ENCODE measurements at regions not wholly inside any gene's neighbourhood (a gene's known extent, or its start where the extent isn't known, plus 50 kb on each side); places are given as distances from the start of the nearest gene placed in this dataset.

DNA sequence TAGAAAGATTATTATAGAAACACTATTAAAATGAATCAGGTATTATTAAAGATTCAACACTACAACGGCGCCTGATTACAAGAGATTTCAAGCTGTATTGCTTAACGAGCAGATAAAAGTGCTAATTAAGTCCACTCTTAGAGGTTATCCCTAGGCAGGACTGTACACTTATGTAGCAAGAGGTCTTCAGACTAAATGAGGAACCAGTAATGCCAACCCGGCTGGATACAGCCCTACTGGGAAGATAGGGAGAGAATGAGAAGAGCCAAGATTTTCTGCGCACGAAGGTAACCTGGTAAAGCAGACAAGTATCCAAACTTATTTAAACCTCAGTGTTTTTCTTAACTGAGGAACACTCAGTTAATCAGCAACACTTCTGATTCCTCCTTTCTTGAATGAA lies 115.7 kb upstream of the HIVEP3 start:
- no peak for DNase-seq (ENCODE audit: low read depth)

DNA sequence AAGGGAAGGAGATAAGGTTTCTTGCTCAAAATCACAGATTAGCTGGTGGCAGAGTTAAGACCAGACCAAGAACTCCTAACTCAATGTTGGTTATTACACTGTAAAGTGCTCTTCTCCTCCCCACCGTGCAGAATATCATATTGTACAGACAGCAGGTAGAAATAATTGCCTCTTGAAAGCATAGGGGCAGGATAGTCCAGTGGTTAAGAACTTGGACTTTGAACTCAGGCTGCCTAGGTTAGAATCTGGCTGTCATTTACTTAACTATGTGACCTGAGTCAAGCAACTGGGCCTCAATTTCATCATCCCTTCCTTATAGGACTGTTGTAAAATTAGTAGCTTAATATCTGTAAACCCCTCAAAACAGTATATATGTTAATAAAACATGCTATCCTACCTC lies 114.9 kb upstream of the HIVEP3 start:
- DNase-seq (ENCODE audit: low read depth), result no peak

- DNase-seq (ENCODE audit: low read depth), result no peak
Observed at GRCh38 chr1:42017730-42018129, 99.0 kb upstream of the HIVEP3 start.

DNA sequence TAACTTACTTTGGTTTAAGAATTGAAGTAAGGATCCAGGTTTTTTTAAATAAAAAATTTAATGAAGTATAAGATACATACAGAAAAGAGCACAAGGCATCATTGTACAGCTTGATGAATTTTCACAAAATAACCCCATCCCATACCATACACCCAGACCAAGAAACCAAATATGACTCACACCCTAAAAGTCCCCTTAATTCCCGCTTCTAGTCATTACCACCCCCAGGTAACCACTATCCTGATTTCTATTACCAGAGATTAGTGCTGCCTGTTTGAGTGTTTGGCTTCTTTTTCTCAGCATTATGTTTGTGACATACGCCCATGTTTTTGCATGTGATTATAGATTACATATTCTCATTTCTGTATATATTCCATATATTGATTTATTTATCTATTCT lies 98.5 kb upstream of the HIVEP3 start:
- DNase-seq (ENCODE audit: low read depth), result no peak

GRCh38 chr1:42014823-42015222 lies 96.1 kb upstream of the HIVEP3 start:
- no peak for DNase-seq (ENCODE audit: low read depth)

DNA sequence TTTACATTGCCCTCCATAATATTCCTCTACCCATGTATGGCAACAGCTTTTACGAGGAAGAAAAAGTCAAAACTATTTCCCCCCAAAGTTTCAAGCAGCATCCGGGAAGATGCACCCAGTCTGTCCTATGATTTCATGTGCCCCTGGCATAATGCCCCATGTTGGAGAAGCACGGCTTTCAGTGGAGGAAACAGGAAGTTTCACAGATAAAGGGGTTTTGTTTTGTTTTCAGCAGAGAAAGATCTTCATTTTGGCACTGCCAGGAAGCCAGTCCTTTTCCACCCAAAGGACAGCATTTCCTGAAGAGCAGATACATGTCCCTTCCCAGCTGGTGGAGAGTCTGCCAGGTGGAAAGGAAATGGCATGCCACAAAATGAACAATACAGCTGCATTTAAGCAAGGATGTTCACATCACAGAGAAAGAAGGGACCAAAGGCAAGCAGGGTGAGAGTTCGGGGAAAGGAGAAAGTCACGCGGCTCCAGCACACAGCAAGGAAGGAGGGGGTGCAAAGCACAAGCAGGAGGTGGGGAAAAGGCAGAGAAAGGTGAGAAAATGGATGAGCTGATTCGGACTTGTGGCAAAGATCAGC lies 95.3 kb upstream of the HIVEP3 start:
- no peak for DNase-seq (ENCODE audit: low read depth)

- DNase-seq (ENCODE audit: low read depth), result no peak
Observed at GRCh38 chr1:42012852-42013251, 94.1 kb upstream of the HIVEP3 start.

DNA sequence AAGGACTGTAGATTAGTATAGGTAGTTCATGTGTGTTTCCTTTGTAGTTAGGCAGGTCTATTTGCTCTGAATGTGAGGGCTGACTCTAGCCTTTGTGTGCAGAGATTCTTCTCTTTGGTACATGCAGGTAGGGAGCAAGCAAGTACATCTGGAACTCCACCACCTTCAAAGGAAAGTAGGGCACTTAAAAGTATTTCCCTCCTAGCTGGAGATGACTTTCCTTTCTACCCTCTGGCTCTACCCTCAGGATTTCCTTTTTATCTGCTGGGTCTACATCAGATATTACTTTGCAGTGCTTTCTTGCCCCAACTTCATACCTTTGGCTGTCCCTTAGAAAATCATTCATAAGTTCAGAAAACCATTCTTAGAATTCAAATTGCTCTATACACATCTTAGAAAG lies 91.7 kb upstream of the HIVEP3 start:
- DNase-seq (ENCODE audit: low read depth), result no peak

- no peak for DNase-seq (ENCODE audit: low read depth)
Observed at GRCh38 chr1:42008264-42008663, 89.5 kb upstream of the HIVEP3 start.

- DNase-seq (ENCODE audit: low read depth), result no peak
Observed at GRCh38 chr1:42006836-42007235, 88.1 kb upstream of the HIVEP3 start.

DNA sequence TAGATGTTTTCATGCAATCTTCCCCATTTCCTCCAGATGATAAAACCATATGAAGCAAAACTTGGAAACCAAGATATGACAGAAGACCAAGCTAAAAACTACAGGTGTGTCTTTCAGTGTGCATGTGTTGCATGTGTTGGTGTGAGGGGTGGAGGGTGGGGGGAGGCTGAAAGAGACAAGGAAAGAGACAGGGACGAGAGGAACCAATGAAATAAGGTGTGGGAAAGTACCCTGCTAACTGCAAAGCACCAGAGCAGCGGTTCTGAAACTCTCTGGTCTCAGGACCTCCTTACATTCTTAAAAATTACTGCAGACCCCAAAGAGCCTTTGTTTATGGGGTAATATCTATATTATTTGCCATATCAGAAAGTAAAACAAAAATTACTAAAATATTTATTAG lies 87.4 kb upstream of the HIVEP3 start:
- DNase-seq (ENCODE audit: low read depth), result no peak

GRCh38 chr1:42005530-42005929 lies 86.8 kb upstream of the HIVEP3 start:
- DNase-seq (ENCODE audit: low read depth), result no peak

GRCh38 chr1:42004860-42005259 lies 86.1 kb upstream of the HIVEP3 start:
- DNase-seq (ENCODE audit: low read depth), result no peak

GRCh38 chr1:42004322-42004721 lies 85.6 kb upstream of the HIVEP3 start:
- no peak for DNase-seq (ENCODE audit: low read depth)

DNA sequence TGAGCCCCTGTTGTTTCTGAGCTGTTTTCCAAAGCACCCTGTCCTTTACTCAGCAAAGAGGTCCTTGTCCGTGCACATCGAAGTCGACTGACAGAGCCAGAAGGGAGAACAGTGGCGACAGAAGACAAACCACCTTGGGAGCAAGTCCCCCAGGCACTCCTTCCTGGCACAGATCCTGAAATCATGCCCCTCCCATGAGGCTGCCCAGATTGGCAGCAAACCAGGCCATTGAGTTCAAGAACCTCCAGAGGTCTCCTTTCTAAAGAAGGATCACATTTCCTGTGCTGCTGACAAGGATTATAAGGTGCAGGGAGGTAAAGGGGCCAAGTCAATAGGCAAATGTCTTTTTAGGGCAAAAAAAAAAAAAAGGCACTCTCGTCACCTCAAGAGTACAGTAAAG lies 84.7 kb upstream of the HIVEP3 start:
- DNase-seq (ENCODE audit: low read depth), result no peak

- no peak for DNase-seq (ENCODE audit: low read depth)
Observed at GRCh38 chr1:42002220-42002619, 83.5 kb upstream of the HIVEP3 start.

- DNase-seq (ENCODE audit: low read depth), result no peak
Observed at GRCh38 chr1:42000766-42001165, 82.0 kb upstream of the HIVEP3 start.

DNA sequence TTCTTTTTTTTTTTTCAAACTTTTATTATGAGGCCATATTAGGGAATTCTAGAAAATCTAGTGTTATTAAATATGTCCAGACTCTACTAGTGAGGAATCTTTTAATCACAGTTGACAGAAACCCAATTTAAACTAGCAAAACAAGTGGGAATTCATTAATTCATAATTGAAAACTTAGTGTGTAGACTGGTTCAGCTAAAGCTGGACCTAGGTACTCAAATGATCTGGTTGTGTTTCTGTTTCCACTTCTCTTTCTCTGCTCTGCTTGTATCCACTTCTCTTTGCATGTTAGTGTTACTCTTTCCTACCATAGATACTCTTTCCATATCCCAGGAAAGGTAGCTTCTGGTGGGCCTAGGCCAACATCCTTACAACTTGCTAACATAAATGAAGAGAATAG lies 81.2 kb upstream of the HIVEP3 start:
- DNase-seq (ENCODE audit: low read depth), result no peak

GRCh38 chr1:41998250-41998649 lies 79.5 kb upstream of the HIVEP3 start:
- no peak for DNase-seq (ENCODE audit: low read depth)

- no peak for DNase-seq (ENCODE audit: low read depth)
Observed at GRCh38 chr1:41997153-41997552, 78.4 kb upstream of the HIVEP3 start.

GRCh38 chr1:41995441-41996130 lies 76.9 kb upstream of the HIVEP3 start:
- DNase-seq (ENCODE audit: low read depth), result no peak

DNA sequence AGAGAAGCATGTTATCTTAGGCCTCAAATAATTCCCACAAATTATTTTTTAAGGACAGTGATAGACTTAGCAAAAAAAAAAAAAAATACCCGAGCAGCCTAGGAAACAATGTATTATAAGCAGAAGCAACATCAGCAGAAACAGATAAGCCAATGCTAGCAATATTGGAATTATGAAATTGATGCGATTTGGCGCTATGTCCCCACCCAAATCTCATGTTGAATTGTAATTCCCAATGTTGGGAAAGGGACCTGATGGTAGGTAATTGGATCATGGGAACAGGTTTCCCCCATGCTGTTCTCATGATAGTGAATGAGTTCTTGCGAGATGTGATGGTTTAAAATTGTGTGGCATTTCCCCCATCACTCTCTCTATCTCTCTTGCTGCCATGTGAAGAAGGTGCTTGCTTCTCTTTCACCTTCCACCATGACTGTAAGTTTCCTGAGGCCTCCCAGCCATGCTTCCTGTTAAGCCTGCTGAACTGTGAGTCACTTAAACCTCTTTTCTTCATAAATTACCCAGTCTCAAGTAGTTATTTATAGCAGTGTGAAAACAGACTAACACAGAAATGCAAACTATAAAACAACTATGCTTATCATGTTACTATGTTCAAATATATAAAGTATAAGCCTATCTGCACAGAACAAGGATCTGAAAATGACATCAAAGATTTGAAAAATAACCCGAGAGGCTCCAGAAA lies 75.6 kb upstream of the HIVEP3 start:
- DNase-seq (ENCODE audit: low read depth), result no peak

- DNase-seq (ENCODE audit: low read depth), result no peak
Observed at GRCh38 chr1:41983451-41983850, 64.7 kb upstream of the HIVEP3 start.

DNA sequence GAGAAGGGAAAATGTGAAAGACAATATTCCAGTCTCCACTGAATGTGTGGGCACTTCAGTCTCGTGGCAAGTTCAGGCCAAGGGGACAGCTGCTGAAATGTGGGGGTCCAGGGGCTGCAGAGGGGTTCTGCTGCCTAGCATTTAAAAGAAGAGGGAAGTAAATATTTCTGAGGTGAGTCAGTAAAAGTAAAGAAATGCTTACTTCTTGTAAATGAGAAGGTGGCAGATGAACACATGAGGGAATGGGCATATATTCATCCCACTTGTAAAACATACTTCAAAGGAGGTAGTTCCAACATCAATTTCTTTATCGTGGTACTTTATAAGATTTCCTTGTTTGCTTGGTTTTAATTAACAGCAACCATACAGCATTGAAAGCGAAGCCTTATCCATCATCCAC lies 63.1 kb upstream of the HIVEP3 start:
- no peak for DNase-seq (ENCODE audit: low read depth)
